ENCODE measurements at regions not wholly inside any gene's neighbourhood (a gene's known extent, or its start where the extent isn't known, plus 50 kb on each side); places are given as distances from the start of the nearest gene placed in this dataset.

GRCh38 chr11:116650052-116650451 is 122.7 kb downstream of the BUD13 start:
- no peak for TF ChIP-seq CTCF (IDR thresholded peaks at IDR 0.05)
- TF ChIP-seq POLR2A (IDR thresholded peaks at IDR 0.05) = no peak
